Upper lobe of left lung (tissue), 4 donors: ENCODE measurements at regions not wholly inside any gene's neighbourhood (a gene's known extent, or its start where the extent isn't known, plus 50 kb on each side); places are given as distances from the start of the nearest gene placed in this dataset.

Source experiments
- POLR2A ChIP-seq, 4 donors: fragments of 450-650 bp; IDR thresholded peaks; one replicate each; pipeline ENCODE4 v1.5.1; 2016 to 2017; ENCODE audit warnings: antibody characterized with exemption in 4 of 4, mild to moderate bottlenecking in 2 of 4
- POLR2AphosphoS5 ChIP-seq, 2 donors: sonication (generic); formaldehyde crosslinking; IDR thresholded peaks; one replicate each; pipeline ENCODE4 v1.5.1; 2017; ENCODE audit warnings: antibody characterized with exemption in 2 of 2

DNA sequence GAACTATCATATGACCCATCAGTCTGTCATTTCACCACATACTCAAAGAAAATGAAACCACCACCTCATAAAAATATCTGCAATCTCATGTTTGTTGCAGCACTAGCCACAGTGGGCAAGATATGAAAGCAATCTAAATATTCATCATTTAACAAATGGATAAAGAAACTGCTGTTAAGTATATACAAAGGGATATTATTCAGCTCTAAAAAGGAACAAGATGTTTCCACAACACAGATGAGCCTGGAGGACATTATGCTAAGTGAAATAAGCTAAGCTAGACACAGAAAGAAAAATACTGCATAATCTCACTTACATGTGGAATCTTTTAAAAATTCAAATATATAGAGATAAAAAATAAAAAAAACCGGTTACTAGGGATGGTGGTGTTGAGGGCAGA is 108.2 kb upstream of the BRWD3 start:
- no peak for TF ChIP-seq POLR2AphosphoS5 (IDR thresholded peaks at IDR 0.05)
- no peak for TF ChIP-seq POLR2A (IDR thresholded peaks at IDR 0.05)
